ENCODE measurements at regions not wholly inside any gene's neighbourhood (a gene's known extent, or its start where the extent isn't known, plus 50 kb on each side); places are given as distances from the start of the nearest gene placed in this dataset.

DNA sequence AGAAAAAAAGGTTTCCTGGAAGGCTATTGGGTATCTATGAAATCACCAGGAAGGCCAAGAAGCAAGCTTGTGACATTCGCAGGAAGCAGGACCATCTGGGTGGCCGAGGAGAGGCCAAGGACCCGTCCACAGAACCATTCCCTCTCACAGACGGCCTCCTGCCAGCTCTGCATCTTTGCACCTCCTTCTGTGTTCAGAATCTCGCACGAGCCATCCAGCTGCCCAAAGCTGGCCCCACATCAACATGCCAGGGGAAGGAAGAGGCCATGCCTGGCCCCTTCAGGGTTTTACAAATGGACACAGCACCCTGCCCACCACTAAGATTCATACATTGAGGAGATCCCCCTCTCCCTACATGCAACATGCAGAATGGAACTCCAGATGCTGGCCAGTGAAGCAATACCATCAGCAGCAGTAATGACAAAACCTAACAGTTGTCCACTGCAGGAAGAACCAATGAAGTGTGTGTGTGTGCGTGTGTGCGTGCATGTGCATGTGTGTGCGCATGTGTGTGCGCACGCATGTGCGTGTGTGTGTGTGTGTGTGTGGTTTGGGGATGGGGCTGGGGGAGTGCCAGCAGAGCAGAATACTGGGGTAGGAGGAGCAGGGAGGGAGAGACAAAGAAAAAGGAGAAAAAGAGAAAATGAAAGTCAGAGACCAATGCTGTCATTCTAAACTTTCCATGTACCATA lies 184.2 kb upstream of the FOXQ1 start:
- H3K9me3 ChIP-seq (ENCODE audit: control insufficient read depth, insufficient read depth, low read depth, low read length): no peaks in the 10 kb centered on the region
- H3K36me3 ChIP-seq (ENCODE audit: control insufficient read depth, insufficient read depth, low read length): no peaks in the 10 kb centered on the region
- no peaks in the 10 kb centered on the region for H3K79me2 ChIP-seq (ENCODE audit: control insufficient read depth, insufficient read depth, low read length)
- H3K27me3 ChIP-seq (ENCODE audit: control insufficient read depth, insufficient read depth, low read length): no peaks in the 10 kb centered on the region
- no peak overlapping the region for H2AFZ ChIP-seq (ENCODE audit: low read length)
- TF ChIP-seq, protein P1, sequence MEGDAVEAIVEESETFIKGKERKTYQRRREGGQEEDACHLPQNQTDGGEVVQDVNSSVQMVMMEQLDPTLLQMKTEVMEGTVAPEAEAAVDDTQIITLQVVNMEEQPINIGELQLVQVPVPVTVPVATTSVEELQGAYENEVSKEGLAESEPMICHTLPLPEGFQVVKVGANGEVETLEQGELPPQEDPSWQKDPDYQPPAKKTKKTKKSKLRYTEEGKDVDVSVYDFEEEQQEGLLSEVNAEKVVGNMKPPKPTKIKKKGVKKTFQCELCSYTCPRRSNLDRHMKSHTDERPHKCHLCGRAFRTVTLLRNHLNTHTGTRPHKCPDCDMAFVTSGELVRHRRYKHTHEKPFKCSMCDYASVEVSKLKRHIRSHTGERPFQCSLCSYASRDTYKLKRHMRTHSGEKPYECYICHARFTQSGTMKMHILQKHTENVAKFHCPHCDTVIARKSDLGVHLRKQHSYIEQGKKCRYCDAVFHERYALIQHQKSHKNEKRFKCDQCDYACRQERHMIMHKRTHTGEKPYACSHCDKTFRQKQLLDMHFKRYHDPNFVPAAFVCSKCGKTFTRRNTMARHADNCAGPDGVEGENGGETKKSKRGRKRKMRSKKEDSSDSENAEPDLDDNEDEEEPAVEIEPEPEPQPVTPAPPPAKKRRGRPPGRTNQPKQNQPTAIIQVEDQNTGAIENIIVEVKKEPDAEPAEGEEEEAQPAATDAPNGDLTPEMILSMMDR (conservative IDR thresholded peaks at IDR 0.05 in 1 of 2, IDR thresholded peaks at IDR 0.05 in 1 of 2; ENCODE audit: low read depth in 1 of 2, low read length in 2 of 2): no peak
- no peak for TF ChIP-seq EZH2 (IDR thresholded peaks at IDR 0.05; ENCODE audit: low read length, missing control alignments)
- DNase-seq (ENCODE audit: low read depth in 2 of 2): no peak
- no peak overlapping the region for H3K9ac ChIP-seq (ENCODE audit: insufficient read depth, low read length)
- no peak overlapping the region for H3K4me3 ChIP-seq (replicated peaks in 1 of 4; ENCODE audit: control extremely low read depth in 1 of 4, insufficient read depth in 1 of 4, low read depth in 3 of 4, low read length in 4 of 4)
- H3K4me1 ChIP-seq (ENCODE audit: control insufficient read depth, extremely low read depth, insufficient read depth, low read length): peaks cover 7% of the 10 kb centered on the region
- no peaks in the 10 kb centered on the region for H4K20me1 ChIP-seq (ENCODE audit: control insufficient read depth, extremely low read depth, insufficient read depth, low read length)
- no peak overlapping the region for H3K4me2 ChIP-seq (ENCODE audit: extremely low read depth, insufficient read depth, low read length)
- no peak overlapping the region for H3K27ac ChIP-seq (ENCODE audit: insufficient read depth, low read length)

DNA sequence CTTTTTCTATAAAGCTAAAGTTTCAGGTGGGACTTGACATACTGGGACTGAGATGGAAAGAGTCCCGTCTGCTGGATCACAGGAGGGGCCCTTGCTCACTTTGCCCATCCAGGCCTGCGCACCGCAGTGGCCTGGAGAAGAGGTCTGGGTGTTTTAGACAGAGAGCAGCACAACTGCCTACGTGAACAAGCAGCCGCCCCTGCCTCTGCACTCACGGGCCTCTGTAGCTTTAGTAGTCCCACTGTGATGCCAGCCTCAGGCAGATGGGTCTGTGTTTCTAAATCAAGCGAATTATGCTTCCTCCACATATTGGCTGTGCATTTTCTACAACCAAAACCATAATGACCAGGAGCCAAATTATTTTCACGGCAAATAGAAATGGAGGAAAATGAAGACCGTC lies 184.8 kb upstream of the FOXQ1 start:
- Histone ChIP-seq H3K27me3 (ENCODE audit: control insufficient read depth, insufficient read depth, low read length) (no peaks in the 10 kb centered on the region), H4K20me1 (ENCODE audit: control insufficient read depth, extremely low read depth, insufficient read depth, low read length) (no peaks in the 10 kb centered on the region), H3K4me1 (ENCODE audit: control insufficient read depth, extremely low read depth, insufficient read depth, low read length) (peaks cover 5% of the 10 kb centered on the region), H3K9ac (ENCODE audit: insufficient read depth, low read length) (no peak overlapping the region), H3K9me3 (ENCODE audit: control insufficient read depth, insufficient read depth, low read depth, low read length) (no peaks in the 10 kb centered on the region), H3K4me3 (replicated peaks in 1 of 4; ENCODE audit: control extremely low read depth in 1 of 4, insufficient read depth in 1 of 4, low read depth in 3 of 4, low read length in 4 of 4) (no peak overlapping the region), H2AFZ (ENCODE audit: low read length) (no peak overlapping the region), H3K27ac (ENCODE audit: insufficient read depth, low read length) (no peak overlapping the region), H3K4me2 (ENCODE audit: extremely low read depth, insufficient read depth, low read length) (no peak overlapping the region), H3K36me3 (ENCODE audit: control insufficient read depth, insufficient read depth, low read length) (no peaks in the 10 kb centered on the region), H3K79me2 (ENCODE audit: control insufficient read depth, insufficient read depth, low read length) (no peaks in the 10 kb centered on the region)
- no peak for DNase-seq (ENCODE audit: low read depth in 2 of 2)
- TF ChIP-seq, protein P1 (conservative IDR thresholded peaks at IDR 0.05 in 1 of 2, IDR thresholded peaks at IDR 0.05 in 1 of 2; ENCODE audit: low read depth in 1 of 2, low read length in 2 of 2): no peak
- no peak for TF ChIP-seq EZH2 (IDR thresholded peaks at IDR 0.05; ENCODE audit: low read length, missing control alignments)

DNA sequence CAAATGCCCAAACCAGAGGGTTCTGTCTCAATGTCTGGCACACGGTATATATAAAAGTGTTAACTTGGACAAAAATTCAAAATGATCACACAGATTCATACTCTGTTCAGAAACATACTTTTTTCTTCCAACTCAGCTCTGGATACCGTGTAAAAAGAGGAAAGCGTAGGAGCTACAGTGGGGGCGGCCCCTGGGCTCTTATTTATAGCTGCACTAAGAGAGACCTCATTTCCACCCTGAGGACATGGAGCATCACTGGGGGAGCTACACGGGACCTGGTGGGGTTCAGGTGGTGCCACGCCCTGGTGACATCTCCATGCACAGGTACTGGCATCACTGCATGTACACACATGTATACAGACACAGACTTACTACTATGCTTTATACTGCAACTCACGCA lies 185.9 kb upstream of the FOXQ1 start:
- Histone ChIP-seq H3K27me3 (ENCODE audit: control insufficient read depth, insufficient read depth, low read length) (no peaks in the 10 kb centered on the region), H2AFZ (ENCODE audit: low read length) (no peak overlapping the region), H3K36me3 (ENCODE audit: control insufficient read depth, insufficient read depth, low read length) (no peaks in the 10 kb centered on the region), H4K20me1 (ENCODE audit: control insufficient read depth, extremely low read depth, insufficient read depth, low read length) (no peaks in the 10 kb centered on the region), H3K4me1 (ENCODE audit: control insufficient read depth, extremely low read depth, insufficient read depth, low read length) (no peaks in the 10 kb centered on the region), H3K79me2 (ENCODE audit: control insufficient read depth, insufficient read depth, low read length) (no peaks in the 10 kb centered on the region), H3K9ac (ENCODE audit: insufficient read depth, low read length) (no peak overlapping the region), H3K4me3 (replicated peaks in 1 of 4; ENCODE audit: control extremely low read depth in 1 of 4, insufficient read depth in 1 of 4, low read depth in 3 of 4, low read length in 4 of 4) (no peak overlapping the region), H3K9me3 (ENCODE audit: control insufficient read depth, insufficient read depth, low read depth, low read length) (no peaks in the 10 kb centered on the region), H3K27ac (ENCODE audit: insufficient read depth, low read length) (no peak overlapping the region), H3K4me2 (ENCODE audit: extremely low read depth, insufficient read depth, low read length) (no peak overlapping the region)
- TF ChIP-seq, protein P1 (conservative IDR thresholded peaks at IDR 0.05 in 1 of 2, IDR thresholded peaks at IDR 0.05 in 1 of 2; ENCODE audit: low read depth in 1 of 2, low read length in 2 of 2): no peak
- no peak for TF ChIP-seq EZH2 (IDR thresholded peaks at IDR 0.05; ENCODE audit: low read length, missing control alignments)
- DNase-seq (ENCODE audit: low read depth in 2 of 2): no peak
